Breast epithelium (tissue), 4 donors: ENCODE measurements at regions not wholly inside any gene's neighbourhood (a gene's known extent, or its start where the extent isn't known, plus 50 kb on each side); places are given as distances from the start of the nearest gene placed in this dataset.
"Not testable (repeated sequence)": the region's sequence is repeated elsewhere in the genome, so short reads cannot be mapped to it uniquely, and the experiment has no call there.

Experiments used
- DNase-seq, 2 donors: peaks; one replicate each; pipeline ENCODE4 v3.0.0-alpha.2; 2019; ENCODE audit warnings: low spot score in 2 of 2
- H3K27ac ChIP-seq, 2 donors: fragments of 200-600 bp; sonication (generic) in 1 of 2; one replicate each; pipeline ENCODE4 v1.5.1; 2016 to 2019; ENCODE audit warnings: mild to moderate bottlenecking in 1 of 2
- H3K27me3 ChIP-seq, 2 donors: fragments of 200-600 bp; sonication (generic) in 1 of 2; one replicate each; pipeline versions ENCODE4 v1.5.1 to v1.6.0; 2017 to 2019; ENCODE audit warnings: control low read depth in 1 of 2, mild to moderate bottlenecking in 1 of 2
- H3K36me3 ChIP-seq: fragments of 200-600 bp; one replicate; pipeline ENCODE4 v1.5.1; 2019
- H3K4me1 ChIP-seq, 2 donors: fragments of 200-600 bp; sonication (generic); one replicate each; pipeline ENCODE4 v1.5.1; 2016 to 2019; ENCODE audit warnings: control low read depth in 1 of 2
- H3K4me3 ChIP-seq, 3 donors: fragments of 200-600 bp; sonication (generic); 1 replicate in 2 of 3; 2 replicates in 1 of 3; pipeline ENCODE4 v1.5.1; 2016 to 2019; ENCODE audit warnings: mild to moderate bottlenecking in 3 of 3, moderate library complexity in 2 of 3
- H3K9me3 ChIP-seq, 2 donors: fragments of 200-600 bp; sonication (generic) in 1 of 2; one replicate each; pipeline ENCODE4 v1.5.1; 2016 to 2019; ENCODE audit warnings: control low read depth in 1 of 2
- CTCF ChIP-seq, 3 donors: fragments of 450-650 bp; IDR thresholded peaks; one replicate each; pipeline ENCODE4 v1.5.1; 2016 to 2017; ENCODE audit warnings: antibody characterized with exemption in 3 of 3, mild to moderate bottlenecking in 3 of 3, moderate library complexity in 3 of 3
- POLR2A ChIP-seq: fragments of 450-650 bp; IDR thresholded peaks from one replicate; pipeline ENCODE4 v1.6.1; 2016; ENCODE audit warnings: antibody characterized with exemption, mild to moderate bottlenecking, moderate library complexity
- POLR2AphosphoS5 ChIP-seq, 3 donors: sonication (generic); formaldehyde crosslinking; IDR thresholded peaks; one replicate each; pipeline ENCODE4 v1.6.1; 2017; ENCODE audit warnings: antibody characterized with exemption in 3 of 3
- intact Hi-C: fragments of 100-400 bp; cut with DNase I; formaldehyde crosslinking; loops from one replicate; pipeline ENCODE4 v1.15.1; 2023; ENCODE audit warnings: low total_unique reads

- DNase-seq = no peak
- TF ChIP-seq POLR2AphosphoS5 (IDR thresholded peaks at IDR 0.05) (no peak), CTCF (IDR thresholded peaks at IDR 0.05) (no peak), POLR2A (no peak)
- Histone ChIP-seq H3K27ac (no peak overlapping the region), H3K27me3 (no peaks in the 10 kb centered on the region), H3K36me3 (no peaks in the 10 kb centered on the region), H3K9me3 (no peaks in the 10 kb centered on the region), H3K4me3 (no peak overlapping the region), H3K4me1 (no peaks in the 10 kb centered on the region)
- intact Hi-C loops = no loop called here
These were observed 313.5 kb upstream of the KITLG start for GRCh38 chr12:88893801-88894200.

GRCh38 chr12:88891434-88891833, 311.2 kb upstream of the KITLG start:
- intact Hi-C loops, DNase-seq, H3K4me1 ChIP-seq, H3K4me3 ChIP-seq, H3K9me3 ChIP-seq, H3K27ac ChIP-seq, H3K36me3 ChIP-seq, H3K27me3 ChIP-seq: not testable (repeated sequence)

GRCh38 chr12:88889326-88890110, 309.2 kb upstream of the KITLG start:
- no peaks in the 10 kb centered on the region for H3K36me3 ChIP-seq
- no peaks in the 10 kb centered on the region for H3K27me3 ChIP-seq
- H3K27ac ChIP-seq = no peak overlapping the region
- intact Hi-C loops = no loop called here
- no peak overlapping the region for H3K4me3 ChIP-seq
- H3K9me3 ChIP-seq = no peaks in the 10 kb centered on the region
- H3K4me1 ChIP-seq = no peaks in the 10 kb centered on the region
- TF ChIP-seq POLR2AphosphoS5 (IDR thresholded peaks at IDR 0.05) (no peak), CTCF (IDR thresholded peaks at IDR 0.05) (no peak), POLR2A (no peak)
- no peak for DNase-seq

- no peak overlapping the region for H3K27ac ChIP-seq
- H3K4me1 ChIP-seq = no peaks in the 10 kb centered on the region
- no peak for TF ChIP-seq POLR2AphosphoS5 (IDR thresholded peaks at IDR 0.05)
- no peak for TF ChIP-seq CTCF (IDR thresholded peaks at IDR 0.05)
- no peak for TF ChIP-seq POLR2A
- H3K27me3 ChIP-seq = no peaks in the 10 kb centered on the region
- intact Hi-C loops = no loop called here
- no peaks in the 10 kb centered on the region for H3K9me3 ChIP-seq
- DNase-seq = no peak
- no peak overlapping the region for H3K4me3 ChIP-seq
- H3K36me3 ChIP-seq = no peaks in the 10 kb centered on the region
These were observed 304.3 kb upstream of the KITLG start for GRCh38 chr12:88884600-88884999.

- no peaks in the 10 kb centered on the region for H3K9me3 ChIP-seq
- H3K36me3 ChIP-seq = no peaks in the 10 kb centered on the region
- no peaks in the 10 kb centered on the region for H3K4me1 ChIP-seq
- DNase-seq = no peak
- intact Hi-C loops = no loop called here
- H3K27me3 ChIP-seq = no peaks in the 10 kb centered on the region
- no peak overlapping the region for H3K4me3 ChIP-seq
- no peak for TF ChIP-seq POLR2A
- TF ChIP-seq CTCF (IDR thresholded peaks at IDR 0.05) = no peak
- no peak for TF ChIP-seq POLR2AphosphoS5 (IDR thresholded peaks at IDR 0.05)
- H3K27ac ChIP-seq = no peak overlapping the region
These were observed 302.4 kb upstream of the KITLG start for GRCh38 chr12:88882662-88883061.
